ENCODE measurements at regions not wholly inside any gene's neighbourhood (a gene's known extent, or its start where the extent isn't known, plus 50 kb on each side); places are given as distances from the start of the nearest gene placed in this dataset.

GRCh38 chr17:83152227-83152744, 72.9 kb downstream of the METRNL start (continued):
- TF ChIP-seq SP2 (IDR thresholded peaks at IDR 0.05; ENCODE audit: low read length), result no peak
- no peak for TF ChIP-seq HDAC2 (IDR thresholded peaks at IDR 0.05; ENCODE audit: borderline replicate concordance in 1 of 2, low read depth in 2 of 2, low read length in 2 of 2)
